MG63 (cell line): ENCODE measurements at regions not wholly inside any gene's neighbourhood (a gene's known extent, or its start where the extent isn't known, plus 50 kb on each side); places are given as distances from the start of the nearest gene placed in this dataset.
"Not testable (repeated sequence)": the region's sequence is repeated elsewhere in the genome, so short reads cannot be mapped to it uniquely, and the experiment has no call there.

Experiments
- DNase-seq: peaks from one replicate; pipeline ENCODE4 v3.0.0-alpha.2; 2020
- H3K27me3 ChIP-seq: fragments of 250-450 bp; sonication (Bioruptor Pico); 2 replicates; pipeline ENCODE4 v1.5.1; 2020; ENCODE audit warnings: mild to moderate bottlenecking, moderate library complexity
- H3K36me3 ChIP-seq: fragments of 250-450 bp; sonication (Bioruptor Pico); 2 replicates; pipeline ENCODE4 v1.5.1; 2020; ENCODE audit warnings: mild to moderate bottlenecking, moderate library complexity
- H3K4me3 ChIP-seq: fragments of 250-450 bp; sonication (Bioruptor Pico); 2 replicates; pipeline ENCODE4 v1.5.1; 2020; ENCODE audit warnings: mild to moderate bottlenecking, moderate library complexity
- H3K9me3 ChIP-seq: fragments of 250-450 bp; sonication (Bioruptor Pico); 2 replicates; pipeline ENCODE4 v1.5.1; 2020; ENCODE audit warnings: mild to moderate bottlenecking, moderate library complexity

DNA sequence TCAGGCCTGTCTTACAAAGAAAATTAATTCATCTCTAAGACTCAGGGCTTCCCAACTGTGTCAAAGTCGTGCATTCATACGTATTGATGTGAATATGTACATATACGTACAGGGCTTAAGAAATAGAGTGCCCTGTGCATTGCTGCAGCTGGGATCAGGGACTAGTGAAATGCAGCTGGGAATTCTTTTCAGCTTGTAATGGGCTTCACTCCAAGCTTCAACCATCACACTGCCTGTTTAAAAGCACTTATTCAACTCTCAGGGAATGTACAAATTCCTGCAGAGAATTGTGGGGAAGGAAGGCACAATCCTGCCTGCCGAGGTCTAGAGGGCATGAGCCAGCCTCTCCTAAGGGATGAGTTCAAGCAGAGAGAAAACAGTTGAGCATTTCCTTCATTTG, 59.6 kb upstream of the MAN2A1 start:
- no peak overlapping the region for H3K4me3 ChIP-seq
- no peaks in the 10 kb centered on the region for H3K36me3 ChIP-seq
- DNase-seq: no peak
- H3K9me3 ChIP-seq: no peaks in the 10 kb centered on the region
- H3K27me3 ChIP-seq: no peaks in the 10 kb centered on the region; the same call in none of the 2 replicates

DNA sequence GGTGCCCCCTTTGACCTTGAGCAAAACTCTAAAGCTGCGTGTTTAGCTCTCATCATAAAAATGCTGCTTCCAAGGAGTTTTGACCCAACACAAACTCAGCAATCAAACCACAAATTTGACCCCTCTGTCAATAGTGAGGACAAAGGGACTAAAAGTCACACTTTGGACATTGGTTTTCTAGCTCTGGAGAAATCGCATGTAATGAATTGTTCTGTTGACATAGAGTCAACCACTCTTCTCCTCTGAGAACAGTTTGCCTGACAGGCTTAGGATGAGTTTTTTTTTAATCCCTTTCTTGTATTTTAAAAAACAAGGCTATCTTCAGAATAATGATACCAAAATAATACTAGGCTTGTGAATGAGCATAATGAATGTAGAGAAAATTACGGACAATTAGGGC, 61.1 kb upstream of the MAN2A1 start:
- H3K27me3 ChIP-seq: no peaks in the 10 kb centered on the region; the same call in none of the 2 replicates
- H3K36me3 ChIP-seq: no peaks in the 10 kb centered on the region
- DNase-seq: no peak
- H3K9me3 ChIP-seq: no peaks in the 10 kb centered on the region
- no peak overlapping the region for H3K4me3 ChIP-seq

DNA sequence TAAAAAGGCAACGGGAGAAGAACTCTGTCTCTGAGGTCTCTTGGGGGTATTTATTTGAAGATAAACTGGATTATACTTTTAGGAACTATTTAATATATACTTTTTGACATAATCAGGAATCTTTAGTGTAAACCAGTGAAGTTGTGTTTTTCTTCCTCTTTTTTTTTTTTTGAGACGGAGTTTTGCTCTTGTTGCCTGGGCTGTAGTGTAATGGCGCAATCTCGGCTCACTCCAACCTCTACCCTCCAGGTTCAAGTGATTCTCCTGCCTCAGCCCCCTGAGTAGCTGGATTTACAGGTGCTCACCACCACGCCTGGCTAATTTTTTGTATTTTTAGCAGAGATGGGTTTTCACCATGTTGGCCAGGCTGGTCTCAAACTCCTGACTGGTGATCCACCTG, 68.5 kb upstream of the MAN2A1 start:
- H3K36me3 ChIP-seq, H3K4me3 ChIP-seq, DNase-seq, H3K27me3 ChIP-seq, H3K9me3 ChIP-seq: not testable (repeated sequence)

GRCh38 chr5:109620651-109621050, 69.1 kb upstream of the MAN2A1 start:
- Histone ChIP-seq H3K36me3 (no peaks in the 10 kb centered on the region), H3K4me3 (no peak overlapping the region), H3K9me3 (no peaks in the 10 kb centered on the region), H3K27me3 (peaks cover 6% of the 10 kb centered on the region; the same call in 1 of the 2 replicates)
- DNase-seq: no peak

DNA sequence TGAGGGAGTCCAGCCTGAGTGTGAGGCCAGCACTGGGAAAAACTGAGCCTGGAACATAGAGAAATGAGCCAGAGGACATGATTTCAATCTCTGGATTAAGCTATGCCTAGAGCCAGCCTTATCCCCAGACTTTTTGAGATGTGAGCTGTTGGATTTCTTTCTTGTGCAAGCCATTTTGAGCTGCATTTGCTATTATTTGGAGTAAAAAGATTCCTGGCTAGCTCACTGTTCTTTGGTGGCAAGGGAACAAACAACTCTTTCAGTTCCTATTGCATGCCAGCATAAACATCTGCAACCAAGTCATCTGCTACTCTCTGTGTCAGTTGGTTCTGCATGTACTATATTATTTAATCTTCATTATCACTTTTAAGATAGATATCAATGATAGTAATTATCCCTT, 70.1 kb upstream of the MAN2A1 start:
- no peaks in the 10 kb centered on the region for H3K9me3 ChIP-seq
- no peaks in the 10 kb centered on the region for H3K36me3 ChIP-seq
- no peak overlapping the region for H3K4me3 ChIP-seq
- DNase-seq: no peak
- H3K27me3 ChIP-seq: peaks cover 6% of the 10 kb centered on the region; the same call in 1 of the 2 replicates

- Histone ChIP-seq H3K27me3 (peaks cover 6% of the 10 kb centered on the region; the same call in 1 of the 2 replicates), H3K9me3 (no peaks in the 10 kb centered on the region), H3K36me3 (no peaks in the 10 kb centered on the region), H3K4me3 (no peak overlapping the region)
- no peak for DNase-seq
These were observed 70.7 kb upstream of the MAN2A1 start for GRCh38 chr5:109619021-109619460.

DNA sequence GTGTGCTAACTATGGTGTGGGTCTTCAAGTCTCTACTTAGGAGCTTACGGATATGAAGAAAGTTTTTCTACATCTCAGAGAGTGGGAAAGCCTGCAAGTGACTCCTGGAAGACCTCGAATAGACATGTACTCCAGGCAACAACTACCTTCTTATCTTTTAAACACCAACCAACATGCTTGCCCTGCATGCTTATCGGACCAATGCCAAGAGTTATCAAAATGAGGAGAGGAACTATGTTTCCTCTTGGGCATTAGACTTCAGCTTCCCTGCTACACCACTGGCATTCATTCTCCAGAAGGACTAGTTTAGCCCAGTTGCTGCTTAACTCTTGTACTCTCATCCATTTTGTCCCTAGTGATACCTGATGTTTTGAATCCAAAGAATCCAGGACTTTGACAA, 74.7 kb upstream of the MAN2A1 start:
- H3K9me3 ChIP-seq: peaks cover 1% of the 10 kb centered on the region; the same call in 1 of the 2 replicates
- H3K4me3 ChIP-seq: no peak overlapping the region
- H3K27me3 ChIP-seq: no peaks in the 10 kb centered on the region; the same call in 1 of the 2 replicates
- no peaks in the 10 kb centered on the region for H3K36me3 ChIP-seq
- DNase-seq: no peak

- no peaks in the 10 kb centered on the region; the same call in 1 of the 2 replicates for H3K27me3 ChIP-seq
- H3K4me3 ChIP-seq: no peak overlapping the region
- peaks cover 3% of the 10 kb centered on the region; the same call in 1 of the 2 replicates for H3K9me3 ChIP-seq
- no peak for DNase-seq
- no peaks in the 10 kb centered on the region for H3K36me3 ChIP-seq
These were observed 75.4 kb upstream of the MAN2A1 start for GRCh38 chr5:109614301-109614700.

DNA sequence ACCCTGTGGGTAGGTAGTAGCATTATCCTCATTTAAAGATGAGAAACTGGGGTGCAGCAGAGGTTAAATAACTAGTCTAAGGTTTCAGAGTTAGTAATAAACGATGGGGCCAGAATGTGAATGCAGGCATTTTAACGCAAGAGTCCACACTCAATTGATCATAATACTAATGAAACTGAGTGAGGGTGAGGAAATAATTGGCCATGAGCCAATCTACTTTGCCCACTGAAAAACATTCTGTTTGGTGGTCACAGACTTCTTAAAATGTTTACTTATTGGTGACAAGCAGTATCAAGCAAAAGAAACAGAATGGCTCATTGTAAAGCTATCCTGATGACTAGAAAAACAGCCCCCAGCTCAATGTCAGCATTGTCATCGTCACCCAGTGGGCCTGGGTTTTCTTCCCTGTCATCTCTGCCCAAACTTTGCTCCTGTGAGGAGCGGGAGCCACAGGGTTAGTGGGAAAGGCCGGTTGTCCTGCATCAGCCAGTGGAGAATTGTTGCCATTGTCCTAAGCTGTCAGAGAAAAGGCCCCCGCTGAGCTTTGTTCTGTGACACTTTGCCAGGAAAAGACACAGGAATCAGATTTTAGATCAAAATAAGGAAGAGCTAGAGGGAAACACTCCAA, 77.3 kb upstream of the MAN2A1 start:
- Histone ChIP-seq H3K36me3 (no peaks in the 10 kb centered on the region), H3K27me3 (no peaks in the 10 kb centered on the region; the same call in 1 of the 2 replicates), H3K9me3 (peaks cover 3% of the 10 kb centered on the region; the same call in 1 of the 2 replicates), H3K4me3 (no peak overlapping the region)
- DNase-seq: no peak

DNA sequence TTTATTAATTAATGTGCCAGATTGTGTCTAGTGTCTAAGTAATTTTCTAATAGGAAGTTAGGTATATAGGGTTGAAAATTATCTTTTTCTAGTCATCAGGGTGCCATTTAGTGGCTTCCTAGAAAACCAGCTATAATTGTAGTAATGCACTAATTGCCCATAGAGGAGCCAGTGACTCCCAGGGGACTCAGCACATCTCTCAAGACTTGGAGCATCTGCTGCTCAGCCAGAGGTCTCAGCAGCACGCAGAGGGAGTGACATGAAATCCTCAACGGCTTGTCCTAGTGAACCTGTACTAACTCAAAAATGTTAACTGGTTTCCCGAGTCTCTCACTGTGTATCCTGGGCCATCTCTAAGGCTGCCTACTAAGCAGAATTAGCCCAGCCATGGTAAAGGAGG, 78.2 kb upstream of the MAN2A1 start:
- Histone ChIP-seq H3K27me3 (no peaks in the 10 kb centered on the region; the same call in 1 of the 2 replicates), H3K9me3 (peaks cover 3% of the 10 kb centered on the region; the same call in 1 of the 2 replicates), H3K36me3 (no peaks in the 10 kb centered on the region), H3K4me3 (no peak overlapping the region)
- DNase-seq: no peak

GRCh38 chr5:109611061-109611460, 78.7 kb upstream of the MAN2A1 start:
- Histone ChIP-seq H3K4me3 (no peak overlapping the region), H3K9me3 (peaks cover 3% of the 10 kb centered on the region; the same call in 1 of the 2 replicates), H3K27me3 (no peaks in the 10 kb centered on the region; the same call in 1 of the 2 replicates), H3K36me3 (no peaks in the 10 kb centered on the region)
- DNase-seq: no peak

DNA sequence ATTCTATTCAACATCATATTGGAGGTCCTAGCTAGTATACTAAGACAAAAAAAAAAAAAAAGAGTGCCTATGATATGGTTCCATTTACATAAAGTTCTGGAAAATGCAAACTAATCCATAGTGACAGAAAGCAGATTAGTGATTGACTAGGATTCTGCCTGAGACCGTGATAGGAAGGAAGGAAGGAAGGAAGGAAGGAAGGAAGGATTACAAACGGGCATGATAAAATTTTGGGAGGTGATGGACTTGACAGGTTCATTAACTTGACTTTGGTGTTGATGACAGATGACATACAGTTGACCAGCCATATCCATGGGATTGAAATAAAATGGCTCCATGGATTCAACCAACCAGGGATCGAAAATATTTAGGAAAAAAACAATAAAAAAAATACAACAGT, 79.1 kb upstream of the MAN2A1 start:
- H3K36me3 ChIP-seq: no peaks in the 10 kb centered on the region
- DNase-seq: no peak
- no peak overlapping the region for H3K4me3 ChIP-seq
- no peaks in the 10 kb centered on the region; the same call in 1 of the 2 replicates for H3K27me3 ChIP-seq
- H3K9me3 ChIP-seq: peaks cover 3% of the 10 kb centered on the region; the same call in 1 of the 2 replicates

GRCh38 chr5:109605207-109605730, 84.5 kb upstream of the MAN2A1 start:
- H3K36me3 ChIP-seq: no peaks in the 10 kb centered on the region
- H3K27me3 ChIP-seq: no peaks in the 10 kb centered on the region
- DNase-seq: no peak

DNA sequence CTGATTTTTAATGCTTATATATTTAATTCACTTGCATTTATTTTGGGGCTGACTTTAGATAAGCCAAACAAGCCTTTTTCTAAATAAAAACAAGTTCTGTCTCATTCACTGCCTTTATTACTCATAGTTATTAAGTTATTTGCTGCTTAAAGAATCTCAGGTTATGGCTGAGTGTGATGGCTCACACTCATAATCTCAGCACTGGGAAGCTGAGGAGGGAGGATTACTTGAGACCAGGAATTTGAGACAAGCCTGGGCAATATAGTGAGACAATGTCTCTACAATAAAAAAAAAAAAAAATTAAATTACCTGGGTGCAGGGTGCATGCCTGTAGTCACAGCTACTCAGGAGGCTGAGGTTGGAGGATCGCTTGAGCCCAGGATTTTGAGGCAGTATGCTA, 85.0 kb upstream of the MAN2A1 start:
- Histone ChIP-seq H3K4me3 (no peak overlapping the region), H3K36me3 (no peaks in the 10 kb centered on the region), H3K27me3 (no peaks in the 10 kb centered on the region), H3K9me3 (no peaks in the 10 kb centered on the region)
- DNase-seq: no peak

More at GRCh38 chr5:109605207-109605730, 84.5 kb upstream of the MAN2A1 start:
- peaks cover 3% of the 10 kb centered on the region; the same call in 1 of the 2 replicates for H3K9me3 ChIP-seq
- H3K4me3 ChIP-seq: no peak overlapping the region

DNA sequence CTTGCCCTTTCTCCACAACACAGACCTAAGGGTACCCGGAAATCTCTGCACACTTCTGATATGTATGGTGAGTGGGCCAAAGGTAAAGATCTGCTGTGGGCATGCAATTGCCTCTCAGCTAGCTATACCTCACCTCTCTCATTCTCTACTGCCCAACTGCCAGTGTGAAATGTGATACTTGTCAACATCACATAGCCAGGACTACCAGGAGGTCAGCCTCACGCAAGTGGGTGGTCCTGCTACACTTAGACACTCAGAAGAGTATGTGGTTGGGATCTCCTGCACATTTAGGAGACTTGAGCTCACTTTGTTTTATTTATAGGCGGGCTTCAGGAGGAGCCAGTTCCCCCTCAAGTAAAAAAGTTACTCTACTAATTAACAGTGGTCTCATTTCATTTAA, 88.0 kb upstream of the MAN2A1 start:
- no peak for DNase-seq
- H3K36me3 ChIP-seq: no peaks in the 10 kb centered on the region
- no peaks in the 10 kb centered on the region for H3K27me3 ChIP-seq
- H3K9me3 ChIP-seq: no peaks in the 10 kb centered on the region
- H3K4me3 ChIP-seq: no peak overlapping the region

GRCh38 chr5:109597893-109598292, 91.8 kb upstream of the MAN2A1 start:
- H3K27me3 ChIP-seq: no peaks in the 10 kb centered on the region
- no peaks in the 10 kb centered on the region for H3K9me3 ChIP-seq
- no peaks in the 10 kb centered on the region for H3K36me3 ChIP-seq
- DNase-seq: no peak
- no peak overlapping the region for H3K4me3 ChIP-seq

- Histone ChIP-seq H3K27me3 (no peaks in the 10 kb centered on the region), H3K36me3 (no peaks in the 10 kb centered on the region), H3K4me3 (no peak overlapping the region), H3K9me3 (no peaks in the 10 kb centered on the region)
- DNase-seq: no peak
These were observed 95.5 kb upstream of the MAN2A1 start for GRCh38 chr5:109594217-109594616.

DNA sequence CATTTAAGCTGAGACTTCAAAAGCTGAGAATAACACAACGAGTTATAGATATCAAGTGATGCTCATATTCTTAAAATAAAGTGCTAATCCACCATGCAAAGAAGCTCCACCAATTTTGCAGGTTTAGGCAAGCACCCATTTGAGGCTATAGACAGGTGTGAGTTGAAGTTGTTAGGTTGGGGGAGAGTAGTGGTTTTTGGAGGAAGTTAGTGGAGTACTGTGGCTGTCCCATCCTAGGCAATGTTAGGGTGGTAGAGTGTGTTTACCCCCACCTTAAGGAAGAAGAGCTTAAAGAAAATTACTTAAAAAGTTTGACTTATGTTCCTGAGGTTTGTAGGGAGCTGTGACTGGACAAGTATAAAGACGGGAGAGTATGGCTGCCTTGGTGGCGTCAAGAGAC, 98.9 kb upstream of the MAN2A1 start:
- DNase-seq: no peak
- H3K9me3 ChIP-seq: no peaks in the 10 kb centered on the region
- no peaks in the 10 kb centered on the region for H3K36me3 ChIP-seq
- no peaks in the 10 kb centered on the region for H3K27me3 ChIP-seq
- H3K4me3 ChIP-seq: no peak overlapping the region
